ENCODE measurements at regions not wholly inside any gene's neighbourhood (a gene's known extent, or its start where the extent isn't known, plus 50 kb on each side); places are given as distances from the start of the nearest gene placed in this dataset.

DNA sequence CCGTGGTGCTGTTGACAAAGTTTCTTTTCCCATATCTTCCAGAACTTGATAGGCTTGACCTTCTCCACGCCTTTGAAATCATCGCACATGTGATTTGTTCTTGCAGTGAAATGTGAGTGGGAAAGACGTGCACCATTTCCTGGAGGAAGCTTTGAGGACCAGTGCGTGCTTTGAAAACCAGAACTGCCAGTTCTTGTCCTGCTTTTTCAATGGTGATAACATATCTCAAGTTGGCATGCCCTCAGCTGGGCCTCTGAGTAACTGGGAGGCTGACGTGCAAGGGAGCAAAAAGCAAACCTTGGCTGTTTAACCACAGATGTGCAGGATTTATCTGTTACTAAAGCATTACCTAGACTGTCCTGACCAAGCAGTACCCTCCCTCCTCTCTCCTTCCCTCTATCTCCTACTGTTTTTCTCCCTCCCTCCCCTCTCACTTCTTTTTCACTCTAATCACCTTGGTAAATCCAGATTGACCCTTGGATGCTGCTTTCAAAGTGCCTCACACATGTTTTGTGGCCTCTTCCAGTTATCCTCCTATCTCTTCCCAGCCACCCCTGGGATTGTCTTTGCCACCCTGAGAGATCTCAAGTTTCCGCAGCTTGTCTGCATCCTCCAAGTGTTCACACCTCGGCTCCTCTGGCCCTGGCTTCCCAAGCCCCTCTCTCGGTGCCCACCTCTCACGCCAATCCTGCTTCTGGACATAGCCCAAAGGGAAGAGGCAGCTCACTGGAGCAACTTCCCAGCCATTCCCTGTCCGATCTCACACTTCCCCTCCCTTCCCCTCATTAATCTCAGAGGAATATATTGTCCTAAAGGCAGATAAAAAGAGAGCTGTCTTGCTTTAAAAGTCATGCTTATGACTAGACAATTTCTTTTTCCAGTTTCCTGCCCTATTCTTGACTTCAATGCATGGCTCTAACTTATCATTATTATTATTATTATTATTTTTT, 198.3 kb downstream of the ERCC6L2 start:
- in situ Hi-C loops (cut with MboI; ENCODE audit: low sequenced_read_pairs in 4 of 4): no loop called here
- ATAC-seq (peak; percentile 39 to 91), DNase-seq (peak in 1 of 2 donors; percentile 45)
- Histone ChIP-seq H3K27me3 (no peaks in the 10 kb centered on the region), H3K4me1 (peaks cover 0 to under 1% of the 10 kb centered on the region in 2 donors), H3K9me3 (no peaks in the 10 kb centered on the region), H3K27ac (peak overlapping the region in 1 of 4 donors; percentile 61), H3K36me3 (no peaks in the 10 kb centered on the region), H3K4me3 (no peak overlapping the region)
- TF ChIP-seq, protein P1, sequence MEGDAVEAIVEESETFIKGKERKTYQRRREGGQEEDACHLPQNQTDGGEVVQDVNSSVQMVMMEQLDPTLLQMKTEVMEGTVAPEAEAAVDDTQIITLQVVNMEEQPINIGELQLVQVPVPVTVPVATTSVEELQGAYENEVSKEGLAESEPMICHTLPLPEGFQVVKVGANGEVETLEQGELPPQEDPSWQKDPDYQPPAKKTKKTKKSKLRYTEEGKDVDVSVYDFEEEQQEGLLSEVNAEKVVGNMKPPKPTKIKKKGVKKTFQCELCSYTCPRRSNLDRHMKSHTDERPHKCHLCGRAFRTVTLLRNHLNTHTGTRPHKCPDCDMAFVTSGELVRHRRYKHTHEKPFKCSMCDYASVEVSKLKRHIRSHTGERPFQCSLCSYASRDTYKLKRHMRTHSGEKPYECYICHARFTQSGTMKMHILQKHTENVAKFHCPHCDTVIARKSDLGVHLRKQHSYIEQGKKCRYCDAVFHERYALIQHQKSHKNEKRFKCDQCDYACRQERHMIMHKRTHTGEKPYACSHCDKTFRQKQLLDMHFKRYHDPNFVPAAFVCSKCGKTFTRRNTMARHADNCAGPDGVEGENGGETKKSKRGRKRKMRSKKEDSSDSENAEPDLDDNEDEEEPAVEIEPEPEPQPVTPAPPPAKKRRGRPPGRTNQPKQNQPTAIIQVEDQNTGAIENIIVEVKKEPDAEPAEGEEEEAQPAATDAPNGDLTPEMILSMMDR (IDR thresholded peaks at IDR 0.05 in 4 of 5, conservative IDR thresholded peaks at IDR 0.05 in 1 of 5): no peak
- TF ChIP-seq POLR2A (IDR thresholded peaks at IDR 0.05): no peak
- intact Hi-C loops (cut with DNase I; ENCODE audit: low total_unique reads): no loop called here

DNA sequence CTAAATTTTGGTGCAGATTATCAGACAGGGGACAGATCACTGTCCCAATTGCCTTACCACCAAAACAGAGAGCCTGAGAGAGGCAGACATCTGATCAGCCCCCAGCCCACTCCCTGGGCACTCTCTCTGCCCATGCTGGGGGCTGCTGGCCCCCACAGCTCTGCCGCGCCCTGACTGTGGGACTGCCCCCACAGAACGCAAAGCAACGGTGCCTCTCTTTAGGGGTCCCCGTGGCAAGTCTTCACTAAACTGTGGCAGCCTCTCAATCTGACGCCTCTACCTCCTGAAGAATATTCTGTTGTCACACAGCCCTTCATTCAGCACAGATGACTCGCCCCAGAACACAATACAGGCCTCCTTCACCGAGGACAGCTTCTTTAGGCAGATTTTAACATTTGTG, 197.4 kb downstream of the ERCC6L2 start:
- in situ Hi-C loops (cut with MboI; ENCODE audit: low sequenced_read_pairs in 4 of 4) (no loop called here), intact Hi-C loops (cut with DNase I; ENCODE audit: low total_unique reads) (no loop called here)
- ATAC-seq (no peak), DNase-seq (no peak)
- H3K36me3 ChIP-seq: no peaks in the 10 kb centered on the region
- no peak for TF ChIP-seq POLR2A (IDR thresholded peaks at IDR 0.05)
- peaks cover 0 to 9% of the 10 kb centered on the region in 2 donors for H3K4me1 ChIP-seq
- no peaks in the 10 kb centered on the region for H3K27me3 ChIP-seq
- no peaks in the 10 kb centered on the region for H3K9me3 ChIP-seq
- H3K27ac ChIP-seq: peak overlapping the region in 1 of 4 donors; percentile 61
- H3K4me3 ChIP-seq: no peak overlapping the region

DNA sequence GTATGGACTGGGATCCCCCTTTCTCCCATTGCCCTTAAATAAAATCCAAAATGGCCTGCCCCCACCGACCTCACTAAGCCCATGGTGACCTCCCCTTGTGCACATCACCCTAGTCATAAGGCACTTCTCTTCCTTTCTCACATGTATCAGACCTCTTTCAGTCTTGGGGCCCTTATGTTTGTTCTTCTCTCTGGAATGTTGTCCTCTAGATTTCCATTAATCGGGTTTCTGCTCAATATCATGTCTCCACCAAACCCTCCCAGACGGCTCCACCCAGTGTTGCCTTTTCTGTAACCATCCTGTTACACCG, 196.3 kb downstream of the ERCC6L2 start:
- Histone ChIP-seq H3K27ac (no peak overlapping the region), H3K4me1 (peaks cover 0 to 18% of the 10 kb centered on the region in 2 donors), H3K36me3 (no peaks in the 10 kb centered on the region), H3K27me3 (no peaks in the 10 kb centered on the region), H3K4me3 (no peak overlapping the region), H3K9me3 (no peaks in the 10 kb centered on the region)
- ATAC-seq (no peak), DNase-seq (no peak)
- intact Hi-C loops (cut with DNase I; ENCODE audit: low total_unique reads) (no loop called here), in situ Hi-C loops (cut with MboI; ENCODE audit: low sequenced_read_pairs in 4 of 4) (no loop called here)
- TF ChIP-seq, protein P1 (IDR thresholded peaks at IDR 0.05 in 4 of 5, conservative IDR thresholded peaks at IDR 0.05 in 1 of 5): no peak
- no peak for TF ChIP-seq POLR2A (IDR thresholded peaks at IDR 0.05)

DNA sequence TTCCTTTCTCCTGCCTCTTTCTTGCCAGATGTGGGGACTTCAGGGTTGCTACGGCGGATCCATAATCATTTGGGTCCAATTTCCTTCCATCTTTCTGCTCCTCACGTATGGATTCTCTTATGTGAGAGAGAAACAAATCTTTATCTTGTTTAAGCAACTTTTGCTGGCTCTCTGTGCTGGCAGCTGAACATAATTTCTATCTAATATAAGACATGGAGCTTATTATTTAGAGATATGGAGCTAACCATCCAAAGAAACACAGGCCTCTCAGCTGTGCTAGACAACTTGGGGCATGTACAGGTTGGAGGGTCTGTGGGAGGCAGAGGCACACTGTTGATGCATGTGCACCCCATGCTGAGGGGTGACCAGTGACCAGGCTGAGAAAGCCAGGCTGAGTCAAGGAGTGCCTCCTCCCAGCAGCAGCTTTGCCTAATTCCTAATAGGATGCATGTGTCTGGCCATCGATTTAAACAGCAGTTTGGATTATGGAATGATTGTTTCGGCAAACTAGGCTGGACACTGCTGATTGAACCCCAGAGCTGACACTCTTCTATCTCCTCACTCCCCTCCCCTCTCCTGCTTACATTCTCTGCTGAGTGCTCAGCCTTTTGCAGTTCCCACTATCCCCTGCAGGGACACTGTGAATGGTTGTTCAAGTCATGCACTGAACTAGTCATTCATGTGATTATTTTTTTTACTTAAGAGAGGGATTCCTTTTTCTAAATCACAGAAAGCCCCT, 195.8 kb downstream of the ERCC6L2 start:
- Histone ChIP-seq H3K4me1 (peaks cover 0 to 18% of the 10 kb centered on the region in 2 donors), H3K9me3 (no peaks in the 10 kb centered on the region), H3K36me3 (no peaks in the 10 kb centered on the region), H3K27me3 (no peaks in the 10 kb centered on the region), H3K4me3 (no peak overlapping the region), H3K27ac (no peak overlapping the region)
- ATAC-seq (no peak), DNase-seq (no peak)
- no peak for TF ChIP-seq POLR2A (IDR thresholded peaks at IDR 0.05)
- TF ChIP-seq, protein P1 (IDR thresholded peaks at IDR 0.05 in 4 of 5, conservative IDR thresholded peaks at IDR 0.05 in 1 of 5): no peak
- intact Hi-C loops (cut with DNase I; ENCODE audit: low total_unique reads) (no loop called here), in situ Hi-C loops (cut with MboI; ENCODE audit: low sequenced_read_pairs in 4 of 4) (no loop called here)

DNA sequence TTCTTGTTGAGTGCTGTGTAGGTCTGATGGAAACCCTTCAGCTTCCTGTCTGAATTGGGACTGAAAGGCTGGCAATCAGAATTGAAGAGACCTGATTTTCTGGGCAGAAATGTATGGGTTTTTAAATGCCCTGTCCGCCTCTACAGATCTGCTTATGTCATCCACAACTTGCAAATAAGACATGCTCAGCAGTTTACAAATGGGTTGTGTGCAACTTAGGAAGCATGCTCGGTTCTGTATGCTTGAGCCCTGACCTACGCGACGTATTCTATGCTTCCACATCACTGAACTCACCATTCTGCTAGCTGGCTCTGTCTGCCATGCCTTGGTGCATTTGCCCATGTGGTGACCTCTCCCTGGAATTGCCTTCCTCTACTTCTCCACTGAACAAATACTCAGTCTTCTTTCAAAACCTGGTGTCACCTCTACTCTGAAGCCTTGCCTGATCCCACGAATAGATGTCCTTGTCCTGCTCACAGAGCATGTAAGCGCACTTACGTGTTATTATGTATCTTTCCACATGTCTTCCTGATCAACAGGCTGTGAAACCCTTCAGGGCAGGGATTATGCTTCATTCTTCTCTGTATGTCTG, 194.2 kb downstream of the ERCC6L2 start:
- Histone ChIP-seq H3K9me3 (no peaks in the 10 kb centered on the region), H3K4me1 (peaks cover 0 to 18% of the 10 kb centered on the region in 2 donors), H3K4me3 (no peak overlapping the region), H3K27me3 (no peaks in the 10 kb centered on the region), H3K36me3 (no peaks in the 10 kb centered on the region), H3K27ac (no peak overlapping the region)
- intact Hi-C loops (cut with DNase I; ENCODE audit: low total_unique reads): no loop called here
- in situ Hi-C loops (cut with MboI; ENCODE audit: low sequenced_read_pairs in 4 of 4): no loop called here
- ATAC-seq (no peak), DNase-seq (no peak)
- TF ChIP-seq, protein P1 (IDR thresholded peaks at IDR 0.05 in 4 of 5, conservative IDR thresholded peaks at IDR 0.05 in 1 of 5): no peak
- TF ChIP-seq POLR2A (IDR thresholded peaks at IDR 0.05): no peak

All from gastrocnemius medialis (tissue), 4 donors.